H1 (cell line): ENCODE measurements at regions not wholly inside any gene's neighbourhood (a gene's known extent, or its start where the extent isn't known, plus 50 kb on each side); places are given as distances from the start of the nearest gene placed in this dataset.

ENCODE experiments used
- CTCF ChIA-PET: fragments of 300-600 bp; sonication (Branson Sonifier 250); formaldehyde crosslinking; loops from one replicate; lab custom pipeline; 2021; ENCODE audit not compliant: partially characterized antibody; lab: Charles Lee
- POLR2A ChIA-PET: fragments of 300-600 bp; sonication (Branson Sonifier 250); formaldehyde crosslinking; loops from one replicate; lab custom pipeline; 2021; ENCODE audit warnings: inconsistent platforms; ENCODE audit not compliant: partially characterized antibody; lab: Charles Lee
- DNase-seq, 2 experiments: peaks; one replicate each; pipeline versions ENCODE4 v3.0.0 to v3.0.0-alpha.2; 2010 to 2022; ENCODE audit warnings: low spot score in 2 of 2, low read depth in 1 of 2, mixed read lengths in 1 of 2
- FAIRE-seq: peaks from 2 replicates; lab custom pipeline; 2011; peaks lifted over from hg19 to GRCh38; lab: Jason Lieb, UNC
- H2AFZ ChIP-seq: 2 replicates; pipeline ENCODE4 v1.8.1; 2012; ENCODE audit warnings: low read length, inconsistent platforms
- H2AK5ac ChIP-seq: 2 replicates; pipeline ENCODE4 v1.6.1; 2013; ENCODE audit warnings: low read depth, low read length
- H2BK120ac ChIP-seq: replicated peaks from 2 replicates; pipeline ENCODE3; 2013; ENCODE audit warnings: low read depth, low read length, inconsistent platforms
- H2BK12ac ChIP-seq: 2 replicates; pipeline ENCODE4 v1.6.1; 2013; ENCODE audit warnings: low read depth, low read length
- H2BK15ac ChIP-seq: 2 replicates; pipeline ENCODE4 v1.6.1; 2013; ENCODE audit warnings: low read length
- H2BK20ac ChIP-seq: 2 replicates; pipeline ENCODE4 v1.6.1; 2013; ENCODE audit warnings: low read length
- H2BK5ac ChIP-seq: 2 replicates; pipeline ENCODE4 v1.6.1; 2013; ENCODE audit warnings: low read depth, low read length
- H3K14ac ChIP-seq: 2 replicates; pipeline ENCODE4 v1.6.1; 2013; ENCODE audit warnings: inconsistent platforms; ENCODE audit not compliant: insufficient read length
- H3K18ac ChIP-seq: 2 replicates; pipeline ENCODE4 v1.6.1; 2013; ENCODE audit warnings: low read length; ENCODE audit errors: extremely low read depth
- H3K23ac ChIP-seq: 2 replicates; pipeline ENCODE4 v1.6.1; 2013; ENCODE audit warnings: inconsistent platforms; ENCODE audit not compliant: insufficient read length
- H3K23me2 ChIP-seq: 2 replicates; pipeline ENCODE4 v1.6.1; 2013; ENCODE audit warnings: low read depth, low read length
- H3K27ac ChIP-seq: 2 replicates; pipeline ENCODE4 v1.6.1; 2011; ENCODE audit warnings: low read depth, low read length, inconsistent platforms
- H3K27me3 ChIP-seq, 4 experiments: replicated peaks in 1 of 4; 1 replicate in 1 of 4; 2 replicates in 3 of 4; pipeline versions ENCODE4 v1.6.1 to v1.8.1; 2011 to 2013; ENCODE audit warnings: low read length in 3 of 4, mild to moderate bottlenecking in 3 of 4, inconsistent platforms in 2 of 4, mixed read lengths in 2 of 4, moderate library complexity in 1 of 4; ENCODE audit not compliant: control insufficient read depth in 3 of 4, insufficient read depth in 3 of 4; ENCODE audit errors: extremely low read depth in 1 of 4
- H3K36me3 ChIP-seq, 4 experiments: 2 replicates each; pipeline versions ENCODE4 v1.6.1 to v1.8.1; 2011 to 2013; ENCODE audit warnings: mild to moderate bottlenecking in 4 of 4, low read length in 3 of 4, moderate library complexity in 2 of 4, control low read depth in 1 of 4, inconsistent platforms in 1 of 4; ENCODE audit not compliant: insufficient read depth in 4 of 4, control insufficient read depth in 2 of 4
- H3K4ac ChIP-seq: replicated peaks from 2 replicates; pipeline ENCODE3; 2013; ENCODE audit warnings: low read length, low read depth, mixed read lengths, inconsistent platforms; ENCODE audit not compliant: insufficient read length
- H3K4me1 ChIP-seq, 4 experiments: replicated peaks in 1 of 4; 1 replicate in 1 of 4; 2 replicates in 3 of 4; pipeline versions ENCODE4 v1.6.1 to v1.8.1; 2011 to 2013; ENCODE audit warnings: low read length in 3 of 4, inconsistent platforms in 2 of 4, mixed read lengths in 1 of 4; ENCODE audit not compliant: insufficient read depth in 4 of 4, control insufficient read depth in 3 of 4
- H3K4me2 ChIP-seq, 2 experiments: 2 replicates each; pipeline versions ENCODE4 v1.6.1 to v1.8.1; 2011 to 2013; ENCODE audit warnings: low read depth in 2 of 2, low read length in 2 of 2, control low read depth in 1 of 2, inconsistent platforms in 1 of 2, mild to moderate bottlenecking in 1 of 2; ENCODE audit not compliant: insufficient read depth in 1 of 2
- H3K4me3 ChIP-seq, 4 experiments: fragments of 200-600, 300-600 bp in 1 of 4; sonication (generic), shearing (Covaris generic), sonication (Bioruptor Twin) in 1 of 4; 2 replicates each; pipeline versions ENCODE4 v1.5.1 to v1.8.1; 2011 to 2016; ENCODE audit warnings: low read length in 4 of 4, low read depth in 3 of 4, control low read depth in 2 of 4, inconsistent platforms in 2 of 4, mild to moderate bottlenecking in 2 of 4, mixed read lengths in 1 of 4, moderate library complexity in 1 of 4; ENCODE audit not compliant: insufficient read depth in 2 of 4; ENCODE audit errors: extremely low read depth in 1 of 4
- H3K56ac ChIP-seq: replicated peaks from 2 replicates; pipeline ENCODE3; 2013; ENCODE audit warnings: low read depth, mild to moderate bottlenecking, mixed read lengths, low read length, inconsistent platforms; ENCODE audit not compliant: insufficient read length
- H3K79me1 ChIP-seq: 2 replicates; pipeline ENCODE4 v1.6.1; 2013; ENCODE audit warnings: low read depth, low read length, control low read depth
- H3K79me2 ChIP-seq, 2 experiments: 2 replicates each; pipeline versions ENCODE4 v1.6.1 to v1.8.1; 2012 to 2013; ENCODE audit warnings: low read length in 2 of 2, mild to moderate bottlenecking in 2 of 2, inconsistent platforms in 1 of 2; ENCODE audit not compliant: insufficient read depth in 2 of 2, control insufficient read depth in 1 of 2
- H3K9ac ChIP-seq, 4 experiments: replicated peaks in 1 of 4; 1 replicate in 1 of 4; 2 replicates in 3 of 4; pipeline versions ENCODE4 v1.6.1 to v1.8.1; 2011 to 2013; ENCODE audit warnings: low read depth in 3 of 4, low read length in 3 of 4, control low read depth in 2 of 4, mild to moderate bottlenecking in 2 of 4, moderate library complexity in 2 of 4, inconsistent platforms in 1 of 4; ENCODE audit errors: extremely low read depth in 1 of 4
- H3K9me3 ChIP-seq, 2 experiments: 2 replicates each; pipeline versions ENCODE4 v1.6.1 to v1.8.1; 2012 to 2013; ENCODE audit warnings: mild to moderate bottlenecking in 2 of 2, moderate library complexity in 2 of 2, control low read depth in 1 of 2, inconsistent platforms in 1 of 2, low read depth in 1 of 2, low read length in 1 of 2, mixed read lengths in 1 of 2; ENCODE audit not compliant: insufficient read depth in 2 of 2
- H4K20me1 ChIP-seq, 2 experiments: replicated peaks in 1 of 2; 2 replicates each; pipeline versions ENCODE3 to v1.8.1; 2011 to 2013; ENCODE audit warnings: inconsistent platforms in 2 of 2, low read length in 2 of 2, mild to moderate bottlenecking in 1 of 2; ENCODE audit not compliant: insufficient read depth in 2 of 2, control insufficient read depth in 1 of 2
- H4K5ac ChIP-seq: 2 replicates; pipeline ENCODE4 v1.6.1; 2013; ENCODE audit warnings: low read length, low read depth, mixed read lengths, inconsistent platforms; ENCODE audit not compliant: insufficient read length
- H4K8ac ChIP-seq: 2 replicates; pipeline ENCODE4 v1.8.0; 2013; ENCODE audit warnings: mild to moderate bottlenecking, moderate library complexity, low read length, inconsistent platforms; ENCODE audit not compliant: insufficient read depth; ENCODE audit errors: extremely low read depth
- H4K91ac ChIP-seq: replicated peaks from 2 replicates; pipeline ENCODE3; 2013; ENCODE audit warnings: low read length, mixed read lengths, inconsistent platforms; ENCODE audit not compliant: insufficient read length
- JUND ChIP-seq: IDR thresholded peaks from 2 replicates; pipeline ENCODE4 v1.6.1; 2011; ENCODE audit warnings: mild to moderate bottlenecking, improper control_type of control experiment, low read length
- MAFK ChIP-seq: IDR thresholded peaks from 2 replicates; pipeline ENCODE4 v1.6.1; 2012; ENCODE audit warnings: low read depth, mild to moderate bottlenecking, improper control_type of control experiment, low read length
- RAD21 ChIP-seq, 2 experiments: IDR thresholded peaks in 1 of 2; conservative IDR thresholded peaks in 1 of 2; 2 replicates each; pipeline ENCODE4 v1.6.1; 2011; ENCODE audit warnings: low read depth in 2 of 2, low read length in 2 of 2, improper control_type of control experiment in 1 of 2, inconsistent platforms in 1 of 2, mild to moderate bottlenecking in 1 of 2, moderate library complexity in 1 of 2
- TAF7 ChIP-seq: optimal IDR thresholded peaks from 2 replicates; pipeline ENCODE3; 2011; ENCODE audit warnings: low read depth, mild to moderate bottlenecking, inconsistent platforms, low read length, moderate library complexity, borderline replicate concordance
- ZNF274 ChIP-seq: IDR thresholded peaks from 2 replicates; pipeline ENCODE4 v1.7.0; 2012; ENCODE audit warnings: low read length, borderline replicate concordance; ENCODE audit errors: extremely low read depth
- WGBS, 2 experiments: shearing (Covaris generic) in 1 of 2; methylation state at CpG; one replicate each; pipeline versions ENCODE4 v1.1.6 to v1.1.7; 2013 to 2015; ENCODE audit warnings: low lambda C conversion rate in 2 of 2, mixed read lengths in 2 of 2, inconsistent platforms in 1 of 2, low coverage in 1 of 2, missing lambda C conversion rate in 1 of 2; ENCODE audit not compliant: insufficient replicate concordance in 2 of 2, insufficient coverage in 1 of 2, insufficient read length in 1 of 2; ENCODE audit errors: extremely low coverage in 1 of 2, missing lambda C conversion rate in 1 of 2; 5-methylcytosine and 5-hydroxymethylcytosine counted together

GRCh38 chr5:104061707-104062106 lies 499.1 kb upstream of the NUDT12 start:
- Histone ChIP-seq H3K23ac (no peak overlapping the region), H3K9ac (no peak overlapping the region), H3K18ac (no peak overlapping the region), H2BK15ac (no peak overlapping the region), H3K79me1 (no peaks in the 10 kb centered on the region), H2BK120ac (no peak overlapping the region), H2BK5ac (peak overlapping the region; percentile 52; the same call in 1 of the 2 replicates), H3K9me3 (no peaks in the 10 kb centered on the region), H2BK12ac (no peak overlapping the region; the same call in 1 of the 2 replicates), H3K4ac (no peak overlapping the region), H3K4me2 (no peak overlapping the region), H2BK20ac (peak overlapping the region; percentile 18; the same call in 1 of the 2 replicates), H3K79me2 (no peaks in the 10 kb centered on the region), H3K14ac (no peak overlapping the region), H3K27ac (no peak overlapping the region), H3K4me1 (peaks cover 0 to 3% (median 0%) of the 10 kb centered on the region in 4 experiments; a peak in 2 of 7 replicates), H4K20me1 (no peaks in the 10 kb centered on the region), H3K27me3 (no peaks in the 10 kb centered on the region)
- ChIA-PET POLR2A (no interaction called here), CTCF (no interaction called here)
- WGBS, 2 experiments, result 79% methylated on average over 3 of the region's 3 CpGs; no CpG with 5 or more reads in 1 of the 2 experiments
- TF ChIP-seq RAD21 (IDR thresholded peaks at IDR 0.05 in 1 of 2, conservative IDR thresholded peaks at IDR 0.05 in 1 of 2; ENCODE audit: low read depth in 2 of 2, low read length in 2 of 2), result no peak
- no peak for TF ChIP-seq MAFK
- TF ChIP-seq JUND, result no peak
- TF ChIP-seq TAF7, result no peak
- no peak for TF ChIP-seq ZNF274
- TF ChIP-seq, all 59 proteins: peak for 0
- H4K91ac ChIP-seq, result no peak overlapping the region
- H3K4me3 ChIP-seq, result no peak overlapping the region
- no peak overlapping the region for H4K8ac ChIP-seq
- no peak overlapping the region for H2AFZ ChIP-seq
- no peak for DNase-seq
- H4K5ac ChIP-seq, result no peak overlapping the region
- H3K56ac ChIP-seq, result no peak overlapping the region
- no peak for FAIRE-seq
- H3K36me3 ChIP-seq, result no peaks in the 10 kb centered on the region
- H3K23me2 ChIP-seq, result no peaks in the 10 kb centered on the region
- H2AK5ac ChIP-seq, result no peak overlapping the region
